ENCODE measurements at regions not wholly inside any gene's neighbourhood (a gene's known extent, or its start where the extent isn't known, plus 50 kb on each side); places are given as distances from the start of the nearest gene placed in this dataset.
"Not testable (repeated sequence)": the region's sequence is repeated elsewhere in the genome, so short reads cannot be mapped to it uniquely, and the experiment has no call there.

DNA sequence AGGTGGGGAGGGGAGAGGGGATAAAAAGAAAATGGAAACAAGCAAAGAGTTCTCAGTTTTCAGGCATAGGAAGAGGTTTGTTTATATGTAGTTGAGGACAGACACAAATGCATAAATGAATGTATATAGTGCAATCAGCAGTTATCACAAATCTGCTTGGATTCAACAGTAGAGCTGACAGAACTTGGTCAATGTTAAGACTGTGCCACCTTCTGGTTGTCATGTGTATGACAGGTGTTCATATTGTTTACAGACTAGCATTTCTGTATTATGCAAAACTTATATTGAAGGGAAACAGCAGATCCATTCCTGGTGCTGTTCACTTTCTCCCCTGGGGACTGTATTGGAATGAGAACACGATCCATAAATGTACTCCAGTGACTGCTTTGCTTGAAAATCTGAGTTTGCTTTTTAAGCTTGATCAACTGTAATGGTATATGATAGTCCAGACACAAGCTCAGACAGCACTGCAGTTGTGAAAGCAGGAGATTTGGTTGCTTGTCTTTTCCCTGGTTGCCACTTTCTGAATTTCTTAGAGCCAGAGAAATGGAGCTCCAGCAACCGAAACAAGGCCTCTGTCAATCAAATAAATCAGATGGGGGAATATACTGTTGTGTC, 319.5 kb upstream of the OBI1 start:
- DNase-seq = peak; percentile 18

DNA sequence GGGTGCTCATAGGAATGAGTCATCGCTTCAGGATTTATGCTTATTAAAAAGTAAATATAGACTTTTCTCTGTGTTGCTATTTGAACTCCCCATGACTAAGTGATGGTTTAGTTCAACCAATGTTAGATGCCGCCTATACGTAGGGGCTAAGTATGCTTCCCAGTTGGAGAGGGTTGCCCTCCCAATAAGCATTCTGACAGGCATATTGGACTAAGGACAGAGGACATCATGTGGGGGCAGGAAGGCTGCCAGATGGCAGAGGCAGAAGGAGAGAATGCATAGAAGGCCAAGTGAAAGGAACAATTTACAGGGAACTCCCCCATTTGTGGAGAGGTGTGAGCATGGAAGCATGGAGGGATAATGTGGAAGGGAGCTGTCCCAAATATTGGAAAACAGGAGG, 318.4 kb upstream of the OBI1 start:
- no peak for DNase-seq

DNA sequence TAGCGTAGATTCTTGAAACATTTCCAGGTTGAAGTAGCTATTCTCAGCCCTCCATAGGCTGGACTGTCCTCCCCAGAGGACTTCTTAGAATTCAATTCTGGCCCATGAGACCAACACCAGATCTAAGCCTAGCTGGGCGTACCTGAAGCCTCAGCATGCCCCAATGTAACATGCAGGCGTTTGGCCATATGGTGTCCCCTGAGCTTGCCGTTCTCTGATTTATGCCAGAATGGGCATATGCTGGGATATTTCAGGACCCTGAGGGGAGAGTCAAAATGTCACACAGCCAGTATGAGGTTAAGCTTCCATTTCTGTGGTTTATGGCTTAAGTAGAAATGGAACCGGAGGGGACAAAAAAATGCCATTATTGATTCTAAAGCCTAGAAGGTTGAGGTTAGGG, 317.7 kb upstream of the OBI1 start:
- no peak for DNase-seq

DNA sequence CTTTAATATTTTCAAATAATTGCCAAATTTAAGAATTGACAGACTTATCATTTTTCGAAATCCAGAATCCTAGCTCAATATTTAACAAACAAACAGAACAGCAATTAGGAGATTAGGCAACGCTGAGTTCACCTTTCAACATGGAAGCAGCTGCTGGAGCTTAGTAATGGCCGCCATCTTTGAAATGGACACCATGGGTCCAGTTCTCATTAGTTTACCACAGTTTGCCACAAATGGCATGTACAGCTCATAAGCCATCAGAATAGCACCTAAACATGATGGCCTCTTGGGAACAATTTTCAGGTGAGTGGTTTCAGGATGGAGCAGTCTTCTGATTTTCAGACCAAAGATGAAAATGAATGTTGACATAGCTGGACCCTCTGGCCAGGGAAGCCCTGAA, 313.6 kb upstream of the OBI1 start:
- DNase-seq = no peak

DNA sequence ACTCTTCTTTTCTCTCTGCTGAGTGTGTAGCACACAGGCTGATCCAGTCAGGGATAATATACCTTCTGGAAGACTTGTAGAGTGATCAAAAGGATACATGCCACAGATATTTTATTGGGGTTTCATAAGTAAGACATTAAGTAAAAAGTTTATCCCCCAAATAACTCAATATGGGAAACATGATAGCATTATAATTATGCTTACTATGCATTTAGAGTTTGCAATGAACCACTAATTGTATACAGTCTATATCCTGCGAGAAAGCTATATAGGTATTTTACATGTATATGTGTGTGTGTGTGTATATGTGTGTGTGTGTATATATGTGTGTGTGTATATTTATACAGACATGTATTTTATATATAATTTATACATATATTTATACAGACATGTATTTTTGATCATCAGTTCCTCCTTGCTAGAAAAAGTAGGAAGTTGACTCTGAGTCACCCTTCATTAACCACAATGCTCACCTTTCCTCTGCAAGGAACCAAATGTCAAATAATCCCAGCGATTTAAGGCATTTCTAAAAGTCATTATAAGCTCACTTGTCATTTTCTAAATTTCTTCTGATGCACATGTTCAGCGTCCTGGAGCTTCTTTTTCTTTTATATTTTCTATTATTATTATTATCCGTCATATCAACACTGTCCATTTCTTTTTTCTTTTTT, 312.5 kb upstream of the OBI1 start:
- DNase-seq = no peak

DNA sequence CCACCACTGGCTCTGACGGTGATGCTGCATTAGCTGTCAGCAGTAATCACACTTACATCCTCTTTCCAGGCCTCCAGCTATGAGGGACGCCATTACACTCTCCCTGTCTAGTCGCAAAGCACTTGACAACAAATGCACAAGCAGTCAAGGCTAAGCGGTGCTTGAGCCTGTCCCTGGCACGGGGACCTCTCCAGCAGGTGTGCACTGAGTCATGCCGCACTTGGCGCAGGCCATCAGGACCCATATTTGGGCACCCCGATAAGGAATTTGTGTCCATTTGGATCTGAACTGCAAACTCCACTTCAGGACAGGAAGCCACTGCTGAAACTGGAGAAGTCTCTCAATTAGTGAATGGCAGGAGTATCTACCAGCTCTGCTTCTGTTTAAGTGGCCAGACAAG, 301.9 kb upstream of the OBI1 start:
- DNase-seq = no peak

GRCh38 chr13:78958006-78958405, 299.1 kb upstream of the OBI1 start:
- DNase-seq = no peak

- no peak for DNase-seq
Observed at GRCh38 chr13:78940455-78941130, 281.6 kb upstream of the OBI1 start.

DNA sequence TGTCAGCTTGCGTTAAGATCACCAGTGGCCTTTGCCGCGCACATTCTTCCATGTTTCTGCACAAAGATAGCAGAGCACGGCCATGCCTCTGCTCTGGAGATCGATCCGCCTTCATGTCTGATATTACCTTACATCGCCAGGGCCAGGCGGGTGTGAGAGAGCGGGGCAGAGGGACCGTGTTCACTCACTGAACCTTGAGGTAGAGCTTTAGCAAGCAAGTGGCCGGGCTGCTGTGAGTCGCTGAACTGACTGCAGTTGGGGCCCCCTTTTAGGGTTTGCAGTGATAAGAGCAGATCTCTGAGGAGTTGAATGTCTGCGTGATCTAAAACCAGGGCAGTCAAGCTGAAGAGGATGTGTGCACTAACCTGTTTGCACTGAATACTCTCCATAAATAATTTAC, 275.4 kb upstream of the OBI1 start:
- no peak for DNase-seq

DNA sequence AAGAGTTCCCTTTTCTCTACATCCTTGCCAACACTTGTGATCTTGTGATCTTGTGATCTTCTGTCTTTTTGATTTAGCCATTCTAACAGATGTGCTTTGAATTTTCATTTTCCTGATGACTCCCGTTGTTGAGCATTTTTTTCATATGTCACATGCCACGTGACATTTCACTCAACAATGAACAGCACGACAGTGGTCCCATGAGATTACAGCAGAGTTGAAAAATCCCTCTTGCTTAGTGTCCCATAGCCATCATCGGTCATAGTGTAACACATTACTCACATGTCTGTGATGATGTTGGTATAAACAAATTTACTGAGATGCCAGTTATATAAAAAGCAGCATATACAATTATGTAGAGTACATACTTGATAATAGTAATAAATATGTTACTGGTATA, 256.1 kb upstream of the OBI1 start:
- no peak for DNase-seq

- DNase-seq = no peak
Observed at GRCh38 chr13:78913656-78914055, 254.7 kb upstream of the OBI1 start.

GRCh38 chr13:78910147-78910546, 251.2 kb upstream of the OBI1 start:
- DNase-seq = no peak

- no peak for DNase-seq
Observed at GRCh38 chr13:78909276-78909675, 250.3 kb upstream of the OBI1 start.

DNA sequence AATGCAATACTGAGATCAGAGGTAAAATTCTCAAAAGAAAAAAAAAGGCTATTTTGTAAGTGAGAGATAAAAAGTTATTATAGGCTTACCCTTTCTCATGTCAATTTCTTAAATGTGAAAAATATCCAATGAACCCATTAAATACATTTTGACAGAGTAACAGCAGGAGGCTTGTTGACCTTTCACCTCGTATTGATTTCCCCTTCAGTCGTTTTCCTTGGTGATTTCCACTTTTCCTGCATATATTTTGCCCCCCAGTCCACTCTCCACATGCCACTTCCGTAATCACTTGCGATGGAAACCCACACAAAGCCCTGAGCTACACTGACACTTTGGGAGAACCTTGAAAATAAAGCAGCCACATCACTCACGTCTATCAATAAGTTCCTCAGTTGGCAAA, 248.1 kb upstream of the OBI1 start:
- DNase-seq = no peak

GRCh38 chr13:78897200-78897599, 238.2 kb upstream of the OBI1 start:
- no peak for DNase-seq

DNA sequence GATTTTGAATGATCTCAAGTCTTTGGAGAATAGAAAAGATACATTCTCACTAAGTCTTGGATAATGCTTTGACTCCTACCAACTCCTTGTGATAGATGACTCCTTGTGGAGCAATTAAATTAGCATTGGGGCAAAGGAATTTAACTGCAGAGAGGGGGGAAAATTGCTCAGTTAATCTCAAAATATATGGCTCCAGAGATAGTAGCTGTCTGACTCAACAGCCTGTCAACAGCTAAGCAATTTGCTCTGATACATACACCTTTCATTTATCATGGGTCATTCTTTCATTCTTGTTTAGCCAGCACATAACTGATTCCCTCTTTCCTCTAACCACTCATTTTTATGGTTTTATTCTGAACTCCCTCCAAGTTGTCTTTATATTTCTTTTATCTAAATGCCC, 225.6 kb upstream of the OBI1 start:
- no peak for DNase-seq

- DNase-seq = no peak
Observed at GRCh38 chr13:78881751-78882150, 222.8 kb upstream of the OBI1 start.

DNA sequence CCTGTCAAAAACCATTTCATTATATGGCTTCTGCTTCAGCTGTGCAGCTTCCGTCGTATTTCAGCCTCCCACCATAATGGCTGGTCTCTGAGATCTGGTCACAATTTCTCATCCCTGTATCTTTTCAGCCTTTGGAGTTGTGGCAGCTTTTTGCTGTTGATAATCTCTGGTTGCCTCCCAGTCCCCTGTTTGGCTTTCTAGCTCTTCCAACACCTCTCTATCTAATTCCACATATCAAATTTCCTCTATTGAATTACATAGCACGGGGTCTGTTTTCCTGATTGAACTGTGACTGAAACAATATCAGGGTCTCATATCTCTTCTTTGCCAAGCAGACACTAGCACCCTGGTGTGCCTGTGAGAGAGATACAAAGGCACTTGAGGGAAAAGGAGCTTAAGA, 222.1 kb upstream of the OBI1 start:
- no peak for DNase-seq

DNA sequence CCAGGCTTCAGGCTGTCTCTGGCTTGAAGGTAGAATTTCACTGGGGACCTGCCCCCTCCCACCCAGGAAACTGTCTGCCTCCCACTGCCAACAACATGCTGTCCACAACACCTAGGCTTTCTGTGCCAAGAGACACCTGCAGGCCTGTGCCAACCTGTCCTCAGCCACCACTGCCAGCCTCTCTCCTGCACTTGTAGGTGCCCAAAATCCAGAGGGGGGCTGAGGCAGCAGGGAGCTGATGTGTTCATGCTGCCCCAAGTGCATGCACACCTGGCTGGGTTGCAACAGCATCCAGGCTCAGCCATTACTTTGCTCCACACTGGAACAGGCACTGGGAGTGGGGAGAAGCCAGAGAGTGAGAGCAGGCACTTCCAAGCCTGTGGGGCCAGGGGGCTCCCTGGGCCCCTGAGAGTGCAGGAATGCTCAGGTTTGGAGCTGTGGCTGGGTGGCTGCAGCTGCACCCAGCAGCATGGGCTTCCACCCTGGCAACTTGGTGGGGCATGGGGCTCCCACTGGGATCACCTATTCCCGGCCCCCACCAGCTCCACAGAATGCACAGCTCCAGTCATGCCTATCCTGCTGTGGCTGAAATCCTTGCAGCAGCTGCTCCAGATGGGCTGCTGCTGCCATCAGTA, 218.1 kb upstream of the OBI1 start:
- no peak for DNase-seq

DNA sequence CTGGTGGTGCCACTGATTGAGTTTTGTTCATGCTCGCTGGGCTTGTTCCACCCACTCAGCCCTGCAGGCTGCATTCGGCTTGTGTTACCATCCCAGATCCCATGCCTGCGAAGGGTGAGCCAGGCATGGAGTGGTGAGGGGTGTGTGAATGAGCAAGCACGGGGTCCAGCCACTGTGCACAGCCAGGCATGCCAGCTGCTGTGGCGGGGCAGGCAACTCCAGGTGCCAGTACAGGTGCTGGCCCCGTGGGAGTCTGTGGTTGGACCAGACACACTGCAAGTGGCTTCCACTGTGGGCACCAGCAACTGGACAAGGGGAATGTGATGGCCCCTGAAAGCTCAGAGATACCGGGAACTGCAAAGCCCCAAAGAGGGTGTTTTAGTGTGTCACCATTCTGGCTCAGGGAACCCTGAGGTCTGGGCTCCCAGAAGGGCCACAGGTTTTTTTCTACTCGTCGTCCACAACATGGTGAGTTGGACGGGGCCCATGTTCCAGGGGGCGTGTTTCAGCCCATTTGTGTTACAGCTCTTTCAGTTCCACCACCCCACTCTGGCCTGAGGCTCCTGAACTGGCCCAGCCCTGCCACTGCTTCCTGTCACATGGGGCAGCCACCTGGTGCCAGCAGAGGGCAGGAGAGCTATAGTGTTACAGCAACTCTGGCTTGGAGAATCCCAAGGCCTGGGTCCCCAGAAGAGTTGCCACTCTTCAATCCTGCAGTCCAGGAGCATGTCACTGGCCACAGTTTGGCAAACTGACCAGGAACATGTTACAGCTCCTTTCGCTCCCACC, 217.0 kb upstream of the OBI1 start:
- DNase-seq = no peak

DNA sequence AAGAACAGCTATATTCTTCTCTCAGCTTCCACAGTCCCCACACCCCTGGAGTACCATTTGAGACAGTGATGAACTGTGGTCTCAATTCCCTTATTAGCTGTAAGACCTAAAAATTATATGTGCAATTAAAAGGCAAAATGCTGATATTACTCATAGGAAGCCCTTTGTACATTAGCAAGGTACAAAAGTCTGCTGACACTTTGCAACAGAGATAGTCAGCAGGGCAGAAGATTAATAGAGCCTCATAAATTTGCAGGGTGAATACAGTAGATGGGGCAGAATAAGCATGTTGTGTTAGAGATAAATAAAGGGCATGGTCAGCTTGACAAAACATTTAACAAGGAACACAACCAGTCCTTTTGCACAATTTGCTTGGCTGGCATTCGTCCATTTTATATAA, 210.0 kb upstream of the OBI1 start:
- no peak for DNase-seq

DNA sequence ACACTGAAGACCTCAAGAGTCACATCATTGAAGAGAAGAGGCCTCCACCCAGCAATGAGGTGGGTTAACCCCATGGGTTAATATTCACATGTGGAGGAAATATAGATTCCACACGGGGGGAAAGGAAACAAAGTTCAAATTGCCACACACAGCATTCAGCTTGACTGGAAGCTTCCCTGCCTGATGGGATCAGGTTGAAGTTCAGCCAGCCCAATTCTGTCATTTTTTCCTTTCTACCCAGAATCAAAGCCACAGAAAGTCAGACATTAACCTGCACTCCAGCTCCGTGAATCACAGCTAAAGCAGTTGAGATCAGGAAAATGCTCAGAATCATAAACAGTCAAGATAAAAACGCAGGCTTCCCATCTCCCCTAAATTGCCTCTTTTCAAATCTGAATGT, 208.7 kb upstream of the OBI1 start:
- no peak for DNase-seq

DNA sequence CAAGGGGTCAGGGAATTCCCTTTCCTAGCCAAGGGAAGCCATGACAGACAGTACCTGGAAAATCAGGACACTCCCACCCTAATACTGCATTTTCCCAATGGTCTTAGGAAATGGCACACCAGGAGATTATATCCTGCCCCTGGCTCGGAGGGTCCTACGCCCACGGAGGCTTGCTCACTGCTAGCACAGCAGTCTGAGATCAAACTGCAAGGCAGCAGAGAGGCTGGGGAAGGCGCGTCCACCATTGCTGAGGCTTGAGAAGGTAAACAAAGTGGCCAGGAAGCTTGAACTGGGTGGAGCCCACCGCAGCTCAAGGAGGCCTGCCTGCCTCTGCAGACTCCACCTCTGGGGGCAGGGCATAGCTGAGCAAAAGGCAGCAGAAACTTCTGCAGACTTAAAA, 207.1 kb upstream of the OBI1 start:
- DNase-seq = not testable (repeated sequence)

All from central memory CD4-positive, alpha-beta T cell (primary cell).